ENCODE measurements at regions not wholly inside any gene's neighbourhood (a gene's known extent, or its start where the extent isn't known, plus 50 kb on each side); places are given as distances from the start of the nearest gene placed in this dataset.

- no peak overlapping the region for H3K27ac ChIP-seq (ENCODE audit: insufficient read depth, low read length, poor library complexity, severe bottlenecking)
- no peaks in the 10 kb centered on the region for H3K4me1 ChIP-seq (ENCODE audit: control insufficient read depth, insufficient read depth, low read length, poor library complexity, severe bottlenecking)
- H3K36me3 ChIP-seq (ENCODE audit: control insufficient read depth, insufficient read depth, low read length), result no peaks in the 10 kb centered on the region
- H3K9me3 ChIP-seq (ENCODE audit: control insufficient read depth, low read length), result no peaks in the 10 kb centered on the region
- no peaks in the 10 kb centered on the region for H3K27me3 ChIP-seq (replicated peaks; ENCODE audit: control insufficient read depth, insufficient read depth, low read length, poor library complexity, severe bottlenecking)
- H3K4me3 ChIP-seq (ENCODE audit: insufficient read depth, low read depth, low read length, poor library complexity, severe bottlenecking), result no peak overlapping the region
- no peak for DNase-seq
These were observed 2216.7 kb upstream of the PCDH20 start for GRCh38 chr13:63632321-63632720.

GRCh38 chr13:63631006-63631405, 2215.4 kb upstream of the PCDH20 start:
- no peaks in the 10 kb centered on the region for H3K36me3 ChIP-seq (ENCODE audit: control insufficient read depth, insufficient read depth, low read length)
- H3K4me1 ChIP-seq (ENCODE audit: control insufficient read depth, insufficient read depth, low read length, poor library complexity, severe bottlenecking), result no peaks in the 10 kb centered on the region
- no peaks in the 10 kb centered on the region for H3K27me3 ChIP-seq (replicated peaks; ENCODE audit: control insufficient read depth, insufficient read depth, low read length, poor library complexity, severe bottlenecking)
- H3K9me3 ChIP-seq (ENCODE audit: control insufficient read depth, low read length), result no peaks in the 10 kb centered on the region
- H3K4me3 ChIP-seq (ENCODE audit: insufficient read depth, low read depth, low read length, poor library complexity, severe bottlenecking), result no peak overlapping the region
- no peak overlapping the region for H3K27ac ChIP-seq (ENCODE audit: insufficient read depth, low read length, poor library complexity, severe bottlenecking)
- DNase-seq, result no peak

GRCh38 chr13:63629591-63629990, 2213.9 kb upstream of the PCDH20 start:
- Histone ChIP-seq H3K36me3 (ENCODE audit: control insufficient read depth, insufficient read depth, low read length) (no peaks in the 10 kb centered on the region), H3K9me3 (ENCODE audit: control insufficient read depth, low read length) (no peaks in the 10 kb centered on the region), H3K27ac (ENCODE audit: insufficient read depth, low read length, poor library complexity, severe bottlenecking) (no peak overlapping the region), H3K4me3 (ENCODE audit: insufficient read depth, low read depth, low read length, poor library complexity, severe bottlenecking) (no peak overlapping the region), H3K27me3 (replicated peaks; ENCODE audit: control insufficient read depth, insufficient read depth, low read length, poor library complexity, severe bottlenecking) (no peaks in the 10 kb centered on the region), H3K4me1 (ENCODE audit: control insufficient read depth, insufficient read depth, low read length, poor library complexity, severe bottlenecking) (no peaks in the 10 kb centered on the region)
- no peak for DNase-seq

- Histone ChIP-seq H3K27me3 (replicated peaks; ENCODE audit: control insufficient read depth, insufficient read depth, low read length, poor library complexity, severe bottlenecking) (no peaks in the 10 kb centered on the region), H3K27ac (ENCODE audit: insufficient read depth, low read length, poor library complexity, severe bottlenecking) (no peak overlapping the region), H3K4me3 (ENCODE audit: insufficient read depth, low read depth, low read length, poor library complexity, severe bottlenecking) (no peak overlapping the region), H3K36me3 (ENCODE audit: control insufficient read depth, insufficient read depth, low read length) (no peaks in the 10 kb centered on the region), H3K9me3 (ENCODE audit: control insufficient read depth, low read length) (no peaks in the 10 kb centered on the region), H3K4me1 (ENCODE audit: control insufficient read depth, insufficient read depth, low read length, poor library complexity, severe bottlenecking) (no peaks in the 10 kb centered on the region)
- no peak for DNase-seq
These were observed 2212.7 kb upstream of the PCDH20 start for GRCh38 chr13:63628310-63628709.

GRCh38 chr13:63625869-63626268, 2210.2 kb upstream of the PCDH20 start:
- Histone ChIP-seq H3K4me3 (ENCODE audit: insufficient read depth, low read depth, low read length, poor library complexity, severe bottlenecking) (no peak overlapping the region), H3K9me3 (ENCODE audit: control insufficient read depth, low read length) (no peaks in the 10 kb centered on the region), H3K4me1 (ENCODE audit: control insufficient read depth, insufficient read depth, low read length, poor library complexity, severe bottlenecking) (no peaks in the 10 kb centered on the region), H3K36me3 (ENCODE audit: control insufficient read depth, insufficient read depth, low read length) (no peaks in the 10 kb centered on the region), H3K27me3 (replicated peaks; ENCODE audit: control insufficient read depth, insufficient read depth, low read length, poor library complexity, severe bottlenecking) (no peaks in the 10 kb centered on the region), H3K27ac (ENCODE audit: insufficient read depth, low read length, poor library complexity, severe bottlenecking) (no peak overlapping the region)
- DNase-seq, result no peak

- Histone ChIP-seq H3K36me3 (ENCODE audit: control insufficient read depth, insufficient read depth, low read length) (no peaks in the 10 kb centered on the region), H3K27ac (ENCODE audit: insufficient read depth, low read length, poor library complexity, severe bottlenecking) (no peak overlapping the region), H3K4me1 (ENCODE audit: control insufficient read depth, insufficient read depth, low read length, poor library complexity, severe bottlenecking) (no peaks in the 10 kb centered on the region), H3K4me3 (ENCODE audit: insufficient read depth, low read depth, low read length, poor library complexity, severe bottlenecking) (no peak overlapping the region), H3K9me3 (ENCODE audit: control insufficient read depth, low read length) (no peaks in the 10 kb centered on the region), H3K27me3 (replicated peaks; ENCODE audit: control insufficient read depth, insufficient read depth, low read length, poor library complexity, severe bottlenecking) (no peaks in the 10 kb centered on the region)
- DNase-seq, result no peak
These were observed 2199.4 kb upstream of the PCDH20 start for GRCh38 chr13:63614874-63615612.

GRCh38 chr13:63607153-63607552, 2191.5 kb upstream of the PCDH20 start:
- H3K36me3 ChIP-seq (ENCODE audit: control insufficient read depth, insufficient read depth, low read length), result no peaks in the 10 kb centered on the region
- H3K4me1 ChIP-seq (ENCODE audit: control insufficient read depth, insufficient read depth, low read length, poor library complexity, severe bottlenecking), result no peaks in the 10 kb centered on the region
- no peaks in the 10 kb centered on the region for H3K9me3 ChIP-seq (ENCODE audit: control insufficient read depth, low read length)
- DNase-seq, result no peak
- no peaks in the 10 kb centered on the region for H3K27me3 ChIP-seq (replicated peaks; ENCODE audit: control insufficient read depth, insufficient read depth, low read length, poor library complexity, severe bottlenecking)
- H3K4me3 ChIP-seq (ENCODE audit: insufficient read depth, low read depth, low read length, poor library complexity, severe bottlenecking), result no peak overlapping the region
- H3K27ac ChIP-seq (ENCODE audit: insufficient read depth, low read length, poor library complexity, severe bottlenecking), result no peak overlapping the region

GRCh38 chr13:63605962-63606361, 2190.3 kb upstream of the PCDH20 start:
- Histone ChIP-seq H3K4me3 (ENCODE audit: insufficient read depth, low read depth, low read length, poor library complexity, severe bottlenecking) (no peak overlapping the region), H3K36me3 (ENCODE audit: control insufficient read depth, insufficient read depth, low read length) (no peaks in the 10 kb centered on the region), H3K27ac (ENCODE audit: insufficient read depth, low read length, poor library complexity, severe bottlenecking) (no peak overlapping the region), H3K27me3 (replicated peaks; ENCODE audit: control insufficient read depth, insufficient read depth, low read length, poor library complexity, severe bottlenecking) (no peaks in the 10 kb centered on the region), H3K9me3 (ENCODE audit: control insufficient read depth, low read length) (no peaks in the 10 kb centered on the region), H3K4me1 (ENCODE audit: control insufficient read depth, insufficient read depth, low read length, poor library complexity, severe bottlenecking) (no peaks in the 10 kb centered on the region)
- no peak for DNase-seq

GRCh38 chr13:63605403-63605802, 2189.8 kb upstream of the PCDH20 start:
- Histone ChIP-seq H3K4me3 (ENCODE audit: insufficient read depth, low read depth, low read length, poor library complexity, severe bottlenecking) (no peak overlapping the region), H3K27me3 (replicated peaks; ENCODE audit: control insufficient read depth, insufficient read depth, low read length, poor library complexity, severe bottlenecking) (no peaks in the 10 kb centered on the region), H3K36me3 (ENCODE audit: control insufficient read depth, insufficient read depth, low read length) (no peaks in the 10 kb centered on the region), H3K4me1 (ENCODE audit: control insufficient read depth, insufficient read depth, low read length, poor library complexity, severe bottlenecking) (no peaks in the 10 kb centered on the region), H3K27ac (ENCODE audit: insufficient read depth, low read length, poor library complexity, severe bottlenecking) (no peak overlapping the region), H3K9me3 (ENCODE audit: control insufficient read depth, low read length) (no peaks in the 10 kb centered on the region)
- no peak for DNase-seq

GRCh38 chr13:63595811-63596210, 2180.2 kb upstream of the PCDH20 start:
- Histone ChIP-seq H3K27ac (ENCODE audit: insufficient read depth, low read length, poor library complexity, severe bottlenecking) (no peak overlapping the region), H3K36me3 (ENCODE audit: control insufficient read depth, insufficient read depth, low read length) (no peaks in the 10 kb centered on the region), H3K9me3 (ENCODE audit: control insufficient read depth, low read length) (no peaks in the 10 kb centered on the region), H3K27me3 (replicated peaks; ENCODE audit: control insufficient read depth, insufficient read depth, low read length, poor library complexity, severe bottlenecking) (no peaks in the 10 kb centered on the region), H3K4me1 (ENCODE audit: control insufficient read depth, insufficient read depth, low read length, poor library complexity, severe bottlenecking) (no peaks in the 10 kb centered on the region), H3K4me3 (ENCODE audit: insufficient read depth, low read depth, low read length, poor library complexity, severe bottlenecking) (no peak overlapping the region)
- DNase-seq, result no peak

Measured in effector memory CD4-positive, alpha-beta T cell (primary cell).